Vagina (tissue), 2 donors: ENCODE measurements at regions not wholly inside any gene's neighbourhood (a gene's known extent, or its start where the extent isn't known, plus 50 kb on each side); places are given as distances from the start of the nearest gene placed in this dataset.

ENCODE experiments used
- POLR2A ChIP-seq, 2 donors: fragments of 450-650 bp; IDR thresholded peaks; one replicate each; pipeline ENCODE4 v1.6.1; 2017; ENCODE audit warnings: antibody characterized with exemption in 2 of 2, mild to moderate bottlenecking in 2 of 2, moderate library complexity in 2 of 2
- TF ChIP-seq, protein P1 (sequence below), 3 experiments: fragments of 450-650 bp in 2 of 3; fragments of 200-600 bp in 1 of 3; sonication (generic) in 1 of 3; IDR thresholded peaks; one replicate each; pipeline ENCODE4 v1.5.1; 2017 to 2019; ENCODE audit warnings: antibody characterized with exemption in 3 of 3, mild to moderate bottlenecking in 2 of 3, moderate library complexity in 2 of 3

GRCh38 chr12:78617683-78618082 lies 246.9 kb upstream of the SYT1 start:
- no peak for TF ChIP-seq POLR2A (IDR thresholded peaks at IDR 0.05)
- TF ChIP-seq, protein P1, sequence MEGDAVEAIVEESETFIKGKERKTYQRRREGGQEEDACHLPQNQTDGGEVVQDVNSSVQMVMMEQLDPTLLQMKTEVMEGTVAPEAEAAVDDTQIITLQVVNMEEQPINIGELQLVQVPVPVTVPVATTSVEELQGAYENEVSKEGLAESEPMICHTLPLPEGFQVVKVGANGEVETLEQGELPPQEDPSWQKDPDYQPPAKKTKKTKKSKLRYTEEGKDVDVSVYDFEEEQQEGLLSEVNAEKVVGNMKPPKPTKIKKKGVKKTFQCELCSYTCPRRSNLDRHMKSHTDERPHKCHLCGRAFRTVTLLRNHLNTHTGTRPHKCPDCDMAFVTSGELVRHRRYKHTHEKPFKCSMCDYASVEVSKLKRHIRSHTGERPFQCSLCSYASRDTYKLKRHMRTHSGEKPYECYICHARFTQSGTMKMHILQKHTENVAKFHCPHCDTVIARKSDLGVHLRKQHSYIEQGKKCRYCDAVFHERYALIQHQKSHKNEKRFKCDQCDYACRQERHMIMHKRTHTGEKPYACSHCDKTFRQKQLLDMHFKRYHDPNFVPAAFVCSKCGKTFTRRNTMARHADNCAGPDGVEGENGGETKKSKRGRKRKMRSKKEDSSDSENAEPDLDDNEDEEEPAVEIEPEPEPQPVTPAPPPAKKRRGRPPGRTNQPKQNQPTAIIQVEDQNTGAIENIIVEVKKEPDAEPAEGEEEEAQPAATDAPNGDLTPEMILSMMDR (IDR thresholded peaks at IDR 0.05), result no peak
